SK-N-SH treated with all-trans-retinoic acid at 6 μM for 48 hours (cell line): ENCODE measurements at regions not wholly inside any gene's neighbourhood (a gene's known extent, or its start where the extent isn't known, plus 50 kb on each side); places are given as distances from the start of the nearest gene placed in this dataset.

Source experiments
- ATAC-seq: fragments of 200-7000 bp; cut with Tn5 transposase; 3 replicates; pipeline ENCODE4 v1.9.1; 2020; ENCODE audit warnings: mild to moderate bottlenecking, moderate library complexity
- ARNTL ChIP-seq: fragments of 450-650 bp; formaldehyde crosslinking; IDR thresholded peaks from 2 replicates; pipeline ENCODE4 v1.5.0; 2020; ENCODE audit warnings: low read depth, mild to moderate bottlenecking, moderate library complexity, borderline replicate concordance
- CREB5 ChIP-seq: fragments of 250-450 bp; sonication (Bioruptor Pico); IDR thresholded peaks from 2 replicates; pipeline ENCODE4 v1.5.1; 2020; ENCODE audit warnings: low read depth, mild to moderate bottlenecking, moderate library complexity
- CSDC2 ChIP-seq: fragments of 250-450 bp; sonication (Bioruptor Pico); IDR thresholded peaks from 2 replicates; pipeline ENCODE4 v1.5.0; 2020; ENCODE audit warnings: mild to moderate bottlenecking, moderate library complexity
- CSRNP3 ChIP-seq: fragments of 250-450 bp; sonication (Bioruptor Pico); IDR thresholded peaks from 2 replicates; pipeline ENCODE4 v1.5.1; 2021; ENCODE audit warnings: mild to moderate bottlenecking, moderate library complexity
- GLIS3 ChIP-seq: fragments of 250-450 bp; sonication (Bioruptor Pico); IDR thresholded peaks from 2 replicates; pipeline ENCODE4 v1.5.0; 2020; ENCODE audit warnings: mild to moderate bottlenecking, moderate library complexity
- OSR1 ChIP-seq: fragments of 250-450 bp; sonication (Bioruptor Pico); IDR thresholded peaks from 2 replicates; pipeline ENCODE4 v1.8.0; 2022; ENCODE audit warnings: moderate library complexity, mild to moderate bottlenecking, inconsistent platforms
- PATZ1 ChIP-seq: fragments of 250-450 bp; sonication (Bioruptor Pico); IDR thresholded peaks from 2 replicates; pipeline ENCODE4 v1.8.0; 2020; ENCODE audit warnings: mild to moderate bottlenecking, moderate library complexity, borderline replicate concordance
- POU6F1 ChIP-seq: fragments of 250-450 bp; sonication (Bioruptor Pico); IDR thresholded peaks from 2 replicates; pipeline ENCODE4 v1.8.0; 2021; ENCODE audit warnings: low read depth, mild to moderate bottlenecking, moderate library complexity, borderline replicate concordance
- PPARA ChIP-seq: fragments of 250-450 bp; sonication (Bioruptor Pico); IDR thresholded peaks from 2 replicates; pipeline ENCODE4 v1.5.0; 2020; ENCODE audit warnings: mild to moderate bottlenecking, borderline replicate concordance
- SNAI2 ChIP-seq: fragments of 250-450 bp; sonication (Bioruptor Pico); IDR thresholded peaks from 2 replicates; pipeline ENCODE4 v1.5.0; 2020; ENCODE audit warnings: mild to moderate bottlenecking, moderate library complexity
- TSHZ2 ChIP-seq: fragments of 250-450 bp; sonication (Bioruptor Pico); IDR thresholded peaks from 2 replicates; pipeline ENCODE4 v1.5.0; 2020; ENCODE audit warnings: mild to moderate bottlenecking, moderate library complexity
- ZC3H10 ChIP-seq: fragments of 250-450 bp; sonication (Bioruptor Pico); IDR thresholded peaks from 2 replicates; pipeline ENCODE4 v1.5.1; 2021; ENCODE audit warnings: mild to moderate bottlenecking, moderate library complexity
- ZFP3 ChIP-seq: fragments of 250-450 bp; sonication (Bioruptor Pico); IDR thresholded peaks from 2 replicates; pipeline ENCODE4 v1.5.0; 2020; ENCODE audit warnings: mild to moderate bottlenecking, moderate library complexity
- ZNF565 ChIP-seq: fragments of 450-650 bp; formaldehyde crosslinking; conservative IDR thresholded peaks from 2 replicates; pipeline ENCODE4 v1.5.0; 2020; ENCODE audit warnings: low read depth, mild to moderate bottlenecking, moderate library complexity
- ZNF70 ChIP-seq: fragments of 450-650 bp; formaldehyde crosslinking; IDR thresholded peaks from 2 replicates; pipeline ENCODE4 v1.5.0; 2020; ENCODE audit warnings: mild to moderate bottlenecking, moderate library complexity
- ZNF8 ChIP-seq: fragments of 450-650 bp; formaldehyde crosslinking; IDR thresholded peaks from 2 replicates; pipeline ENCODE4 v1.5.0; 2020; ENCODE audit warnings: mild to moderate bottlenecking, moderate library complexity

GRCh38 chr7:85528581-85528980, 341.7 kb upstream of the SEMA3D start:
- TF ChIP-seq CREB5 (CRISPR knock-in tag) = no peak
- TF ChIP-seq OSR1 (CRISPR knock-in tag) = no peak
- TF ChIP-seq PPARA = no peak
- no peak for TF ChIP-seq SNAI2 (CRISPR knock-in tag)
- no peak for TF ChIP-seq ARNTL (CRISPR knock-in tag)
- TF ChIP-seq ZC3H10 (CRISPR knock-in tag) = no peak
- no peak for TF ChIP-seq PATZ1 (CRISPR knock-in tag)
- no peak for ATAC-seq

- ATAC-seq = no peak; the same call in 2 of the 3 replicates
Measured at GRCh38 chr7:85525676-85526075, 338.8 kb upstream of the SEMA3D start.

GRCh38 chr7:85522070-85522469, 335.2 kb upstream of the SEMA3D start:
- no peak for ATAC-seq
- TF ChIP-seq ZNF8 (CRISPR knock-in tag) = no peak
- TF ChIP-seq ZNF565 (CRISPR knock-in tag) = no peak
- no peak for TF ChIP-seq TSHZ2 (CRISPR knock-in tag)
- no peak for TF ChIP-seq POU6F1 (CRISPR knock-in tag)
- TF ChIP-seq CSDC2 = no peak
- TF ChIP-seq CSRNP3 = no peak
- no peak for TF ChIP-seq ZFP3 (CRISPR knock-in tag)
- no peak for TF ChIP-seq GLIS3 (CRISPR knock-in tag)
- TF ChIP-seq PPARA = no peak

More at GRCh38 chr7:85525676-85526075, 338.8 kb upstream of the SEMA3D start:
- TF ChIP-seq ZFP3 (CRISPR knock-in tag) = no peak
- no peak for TF ChIP-seq ARNTL (CRISPR knock-in tag)
- no peak for TF ChIP-seq CREB5 (CRISPR knock-in tag)
- TF ChIP-seq ZNF70 = no peak

- ATAC-seq = no peak
- no peak for TF ChIP-seq PATZ1 (CRISPR knock-in tag)
- no peak for TF ChIP-seq OSR1 (CRISPR knock-in tag)
- no peak for TF ChIP-seq ARNTL (CRISPR knock-in tag)
- no peak for TF ChIP-seq ZFP3 (CRISPR knock-in tag)
- TF ChIP-seq, all 23 proteins: peak for 0
Measured at GRCh38 chr7:85521108-85521694, 334.3 kb upstream of the SEMA3D start.
